Fibroblast of skin of left quadriceps (primary cell): ENCODE measurements at regions not wholly inside any gene's neighbourhood (a gene's known extent, or its start where the extent isn't known, plus 50 kb on each side); places are given as distances from the start of the nearest gene placed in this dataset.

Experiments
- DNase-seq, 2 experiments: peaks; one replicate each; pipeline ENCODE4 v3.0.0-alpha.2; 2013; ENCODE audit warnings: low read depth in 2 of 2

DNA sequence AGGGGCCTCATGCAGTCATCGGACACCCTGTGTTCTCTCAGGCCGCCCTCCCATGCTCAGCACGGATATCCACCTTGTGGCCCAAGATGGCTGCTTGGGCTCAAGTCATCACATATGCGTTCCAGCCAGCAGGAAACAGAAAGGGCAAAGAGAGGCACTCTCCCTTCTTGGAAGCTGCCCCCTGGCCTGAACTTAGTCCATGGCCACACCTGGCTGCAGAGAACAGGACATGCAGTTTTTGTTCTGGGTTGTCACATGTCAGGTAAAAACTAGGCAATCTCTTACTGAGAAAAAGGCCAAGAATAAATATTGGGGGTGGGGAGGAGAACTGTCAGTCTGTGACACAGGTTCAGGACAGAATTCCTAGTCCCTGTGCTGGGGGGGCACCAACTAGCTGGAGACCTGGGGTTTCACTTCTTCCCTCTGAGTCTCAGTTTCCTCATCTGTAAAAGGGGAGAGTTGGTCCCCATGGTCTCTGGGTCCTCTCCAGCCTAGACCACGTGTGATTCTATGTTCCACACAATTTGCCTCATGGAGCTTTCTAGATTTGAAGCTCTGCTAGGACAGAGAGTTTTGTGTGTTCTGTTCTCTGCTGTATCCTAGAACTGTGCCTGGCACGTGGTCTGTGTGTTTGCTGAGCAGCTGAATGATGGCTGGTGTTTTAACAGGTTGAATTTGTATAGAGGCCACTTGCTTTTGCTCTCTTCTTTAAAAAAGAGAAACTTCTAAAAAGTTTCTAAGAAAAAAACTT lies 107.2 kb upstream of the ANO1 start:
- DNase-seq: no peak

DNA sequence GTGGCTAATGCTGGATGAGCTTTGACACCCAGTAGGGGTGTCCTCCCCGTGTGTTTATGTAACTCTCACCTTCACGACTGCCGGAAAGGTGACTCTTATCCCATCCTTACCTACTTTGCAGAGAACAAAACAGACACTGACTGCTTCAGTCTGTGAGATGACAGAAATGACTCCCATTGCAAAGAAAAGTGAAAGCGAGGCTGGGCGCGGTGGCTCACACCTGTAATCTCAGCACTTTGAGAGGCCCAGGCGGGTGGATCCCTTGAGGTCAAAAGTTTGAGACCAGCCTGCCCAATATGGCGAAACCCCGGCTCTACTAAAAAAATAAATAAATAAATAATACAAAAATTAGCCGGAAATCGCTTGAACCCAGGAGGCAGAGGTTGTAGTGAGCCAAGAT lies 106.4 kb upstream of the ANO1 start:
- no peak for DNase-seq

DNA sequence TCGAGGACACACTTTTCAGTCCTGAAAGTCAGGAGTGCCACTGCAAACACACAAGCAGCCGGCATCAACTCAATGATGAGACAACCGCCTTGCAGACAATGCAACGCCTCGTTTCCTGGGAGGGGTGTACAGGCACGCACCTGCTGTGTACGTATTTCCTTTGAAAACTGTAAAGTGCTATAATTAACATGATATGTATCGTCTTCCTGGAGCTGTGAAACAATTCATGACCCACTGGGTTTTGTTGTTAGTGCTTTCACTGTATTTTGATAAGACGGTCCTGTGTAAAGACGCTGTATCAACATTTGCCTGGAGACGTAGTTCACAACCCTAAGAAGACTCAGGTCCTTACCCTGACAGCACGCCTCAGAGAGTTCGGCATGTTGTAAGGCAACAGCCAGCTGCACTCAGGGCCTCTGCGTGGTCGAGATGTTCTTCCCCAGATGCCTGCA lies 105.7 kb upstream of the ANO1 start:
- no peak for DNase-seq

DNA sequence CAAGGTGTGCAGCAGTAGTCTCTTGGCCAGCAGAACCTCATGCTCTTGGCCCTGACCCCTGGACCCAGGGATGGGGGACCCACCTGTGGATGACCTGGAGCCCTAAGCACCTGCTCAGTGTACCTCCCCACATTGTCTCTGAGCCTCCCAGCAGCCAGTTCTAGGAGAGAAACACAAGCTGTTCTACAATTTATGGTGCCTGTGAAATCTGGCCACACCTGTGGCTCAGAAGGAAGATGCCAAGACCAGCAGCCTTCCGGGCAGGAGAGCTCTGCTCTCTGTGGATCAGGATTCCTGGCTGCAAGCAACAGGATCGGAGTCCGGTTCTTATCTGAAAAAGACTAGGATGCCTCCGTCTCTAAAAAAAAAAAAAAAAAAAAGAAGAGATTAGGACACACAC lies 103.6 kb upstream of the ANO1 start:
- DNase-seq: no peak

DNA sequence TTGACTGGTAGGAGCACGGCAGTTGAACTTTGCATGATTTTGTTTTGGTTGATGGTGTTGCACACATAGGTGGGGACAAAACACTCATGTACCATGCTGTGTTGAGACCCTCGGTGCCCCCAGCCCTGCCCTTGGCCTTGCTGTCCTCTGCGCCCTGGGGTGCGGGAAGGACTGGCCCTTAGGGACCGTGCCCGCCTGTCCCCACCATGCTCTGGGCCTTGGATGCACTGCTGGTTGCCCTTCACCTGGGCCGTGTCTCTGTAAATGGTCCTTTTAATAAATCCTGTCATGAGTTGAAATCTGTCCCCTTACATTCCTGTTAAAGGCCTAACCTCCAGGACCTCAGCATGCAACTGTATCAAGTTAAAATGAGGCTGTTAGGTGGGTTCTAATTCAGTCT lies 102.3 kb upstream of the ANO1 start:
- DNase-seq: no peak

DNA sequence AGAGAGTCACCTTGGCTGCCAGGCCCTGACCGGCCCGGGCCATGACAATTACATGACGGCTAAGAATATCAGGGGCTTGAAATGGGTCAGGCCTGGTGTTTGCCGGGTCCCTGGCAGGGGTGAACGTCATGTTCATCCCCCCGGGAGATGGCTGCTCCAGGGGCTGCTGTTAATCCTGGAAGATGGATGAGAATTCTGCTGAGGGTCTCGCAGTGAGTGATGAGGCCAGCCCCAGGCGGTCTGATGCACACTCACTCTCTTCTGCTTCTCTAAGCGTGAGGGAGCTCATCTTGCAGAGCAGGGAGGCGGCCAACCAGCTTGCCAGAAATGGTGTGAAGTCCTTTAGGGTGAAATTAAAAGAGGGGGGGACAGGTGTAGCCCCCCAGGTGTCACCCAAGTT lies 101.3 kb upstream of the ANO1 start:
- DNase-seq: no peak

DNA sequence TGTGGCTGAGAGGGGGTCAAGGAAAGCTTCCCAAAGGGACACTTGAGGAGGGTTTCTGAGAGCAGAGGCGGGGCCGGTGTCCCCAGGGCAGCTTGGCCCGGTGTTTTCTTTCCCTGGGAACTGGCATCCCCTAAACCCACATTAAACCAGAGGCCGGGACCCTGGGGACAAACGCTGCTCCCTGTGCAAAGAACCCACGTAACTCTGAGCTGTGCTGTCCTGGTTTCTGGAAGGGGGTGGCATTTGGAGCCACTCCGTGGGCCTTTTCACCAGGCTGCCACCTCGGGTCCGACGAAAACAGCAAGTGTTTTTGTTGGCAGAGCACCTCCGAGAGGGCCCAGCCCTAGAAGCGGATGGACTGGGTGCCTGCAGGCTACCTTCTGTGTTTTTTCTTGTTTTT lies 100.2 kb upstream of the ANO1 start:
- no peak for DNase-seq

DNA sequence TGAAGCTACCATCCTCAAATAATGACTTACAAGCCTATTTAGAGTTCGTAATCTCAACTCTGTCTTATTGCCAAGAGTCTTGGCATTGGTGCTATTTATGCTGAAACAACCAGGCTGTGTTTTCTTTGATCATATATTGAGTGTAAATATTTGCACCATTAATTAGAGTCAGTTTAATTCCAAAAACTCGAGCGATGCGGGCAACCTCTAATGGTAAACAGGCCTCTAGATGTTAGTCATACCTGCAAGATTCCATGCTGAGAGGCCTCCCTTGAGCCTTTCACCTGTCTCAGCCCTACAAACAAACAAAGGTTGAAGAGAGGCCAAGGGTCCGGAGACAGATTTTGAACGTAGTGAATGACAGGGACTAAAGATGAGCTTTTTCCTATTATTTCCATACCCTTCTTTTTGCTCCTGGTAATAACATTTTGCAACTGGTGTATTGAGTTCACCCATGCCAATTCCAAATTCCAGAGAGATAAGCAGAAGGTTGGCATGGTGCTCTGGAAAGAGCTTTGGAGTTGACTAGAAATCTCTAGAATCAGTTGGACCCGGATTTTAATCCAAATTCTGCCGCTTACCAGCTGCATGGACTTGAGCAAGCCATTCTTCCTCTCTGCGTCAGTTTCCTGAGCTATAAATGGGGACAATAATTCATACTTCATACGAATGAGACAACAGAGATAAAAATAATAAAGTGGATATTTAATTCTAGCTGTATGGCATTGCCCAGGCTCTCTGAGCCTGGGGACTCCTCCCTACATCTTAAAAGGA lies 99.1 kb upstream of the ANO1 start:
- DNase-seq: no peak

DNA sequence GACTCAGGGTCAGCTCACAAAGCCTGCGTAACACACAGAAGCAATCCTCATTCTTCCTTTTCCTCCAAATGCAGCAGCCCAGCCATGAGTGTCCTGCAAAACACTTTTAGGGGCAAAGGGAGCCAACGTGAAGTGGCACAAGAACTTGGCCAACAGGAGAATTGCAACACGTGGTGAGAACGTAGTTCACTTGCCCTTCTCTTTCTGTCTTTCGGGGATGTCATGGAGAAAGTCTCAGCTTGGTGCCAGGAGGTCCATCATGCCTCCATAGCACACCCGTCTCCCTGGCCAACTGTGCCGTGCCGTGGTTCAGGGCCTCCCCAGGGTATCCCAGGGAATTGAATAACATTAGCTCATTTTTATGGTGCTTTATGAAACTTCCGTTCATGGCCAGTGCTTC lies 98.5 kb upstream of the ANO1 start:
- no peak for DNase-seq

DNA sequence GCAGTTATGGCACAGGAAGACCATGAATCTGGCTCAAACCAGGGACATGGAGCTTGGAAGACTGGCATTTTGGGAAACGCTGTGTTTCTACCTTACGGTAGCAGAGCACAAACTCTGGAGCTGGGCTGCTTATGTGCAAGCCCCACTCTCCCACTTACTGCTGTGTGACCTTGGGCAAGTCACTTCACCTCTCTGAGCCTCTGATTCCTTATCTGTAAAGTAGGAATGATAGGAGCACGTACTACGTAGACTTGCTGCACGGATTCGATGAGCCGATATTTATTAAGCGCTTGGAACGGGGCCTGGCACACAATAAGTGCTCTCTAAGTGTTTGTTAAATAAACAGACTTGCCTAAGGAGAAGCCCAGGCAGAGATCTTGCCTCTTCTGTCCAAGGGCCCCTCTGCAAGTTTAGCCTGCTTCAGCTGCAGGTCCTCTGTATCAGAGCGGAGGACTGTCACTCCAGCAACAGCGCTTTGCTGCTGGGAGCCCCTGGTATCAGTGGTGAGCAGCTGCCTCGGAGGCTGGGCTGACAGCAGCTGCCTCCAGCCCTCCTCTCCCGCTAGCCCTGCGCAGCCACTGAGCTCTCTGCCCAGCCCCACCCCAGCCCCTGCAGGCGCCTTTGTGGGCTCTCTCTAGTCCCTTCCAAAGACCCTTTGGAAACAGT lies 96.9 kb upstream of the ANO1 start:
- DNase-seq: no peak

DNA sequence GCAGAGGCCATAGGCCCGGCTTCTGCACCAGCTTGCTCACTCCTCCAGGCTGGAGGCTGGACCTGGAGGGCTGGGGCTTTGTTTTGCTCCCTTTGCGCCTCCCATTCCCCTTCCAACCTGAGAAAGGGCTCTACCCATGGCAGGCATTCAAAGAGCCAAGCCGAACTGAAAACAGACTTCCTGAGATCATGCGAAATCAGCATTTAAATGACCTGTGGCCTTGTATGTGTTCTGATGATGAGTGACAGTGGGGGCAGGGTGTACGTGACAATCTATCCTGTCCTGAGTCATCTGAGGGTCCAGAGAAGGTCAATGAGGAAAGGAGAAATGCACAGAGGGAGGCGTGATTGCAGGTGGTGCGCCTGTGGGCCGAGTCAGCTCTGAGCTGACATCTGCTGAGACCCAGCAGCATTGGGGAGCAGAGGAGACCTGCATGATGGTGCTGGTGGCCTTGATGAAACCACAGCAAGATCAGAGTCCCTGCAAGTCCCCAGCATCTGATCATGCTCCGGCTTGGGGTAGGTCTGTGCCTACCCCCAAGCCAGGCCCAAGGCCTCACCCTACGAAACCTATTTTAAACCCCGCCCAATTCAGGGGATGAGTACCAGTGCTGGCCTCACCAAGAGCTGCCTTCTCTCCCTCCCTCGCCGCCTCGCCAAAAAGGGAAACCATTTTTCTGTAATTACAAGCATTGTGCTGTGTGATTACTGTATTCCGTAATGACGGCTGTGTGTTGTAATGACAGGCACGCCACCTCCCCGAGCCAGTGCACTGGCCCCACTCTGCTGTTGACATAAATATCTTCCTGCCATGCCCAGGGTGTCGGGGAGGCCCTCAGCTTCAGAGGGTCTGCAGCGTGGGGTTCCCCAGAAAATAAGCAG lies 95.2 kb upstream of the ANO1 start:
- no peak for DNase-seq

DNA sequence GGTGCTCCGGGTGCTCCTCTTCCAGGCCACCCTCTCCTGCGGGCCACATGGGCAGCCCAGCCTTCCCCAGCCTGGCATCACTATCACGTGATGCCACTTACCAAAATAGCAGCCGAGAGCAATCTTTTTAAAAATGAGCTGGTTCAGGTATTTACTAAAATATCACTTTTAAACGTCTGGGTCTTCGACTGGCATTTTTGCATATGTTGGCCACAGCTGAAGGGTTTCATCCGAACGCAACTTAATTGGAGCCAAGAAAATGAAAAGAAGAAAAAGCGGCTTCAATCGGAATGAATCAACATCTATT lies 94.6 kb upstream of the ANO1 start:
- DNase-seq: no peak

DNA sequence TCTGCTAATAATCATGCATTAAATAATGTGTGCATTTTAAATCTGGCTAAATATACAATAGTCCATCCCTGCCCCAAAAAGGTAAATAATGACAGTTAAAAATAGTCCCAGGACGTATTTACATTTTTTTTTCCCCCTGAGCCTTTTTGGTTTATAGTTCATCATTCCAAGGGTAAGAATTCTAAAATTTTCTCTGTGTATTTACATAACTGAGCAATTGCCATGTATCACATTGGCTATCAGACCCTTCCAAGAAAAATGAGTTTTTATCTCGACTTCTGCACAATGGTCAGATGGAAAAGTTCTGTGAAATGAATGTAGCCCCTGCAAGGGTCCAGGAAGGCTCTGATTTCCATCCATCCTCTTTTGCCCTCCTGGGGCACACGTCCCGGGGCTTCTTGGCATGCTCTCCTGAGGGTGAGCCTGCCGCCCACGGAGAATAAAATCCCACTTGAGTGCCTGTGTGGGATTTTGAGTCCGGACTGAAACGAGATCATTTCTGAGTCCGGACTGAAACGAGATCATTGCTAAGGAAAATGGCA lies 94.1 kb upstream of the ANO1 start:
- DNase-seq: no peak

DNA sequence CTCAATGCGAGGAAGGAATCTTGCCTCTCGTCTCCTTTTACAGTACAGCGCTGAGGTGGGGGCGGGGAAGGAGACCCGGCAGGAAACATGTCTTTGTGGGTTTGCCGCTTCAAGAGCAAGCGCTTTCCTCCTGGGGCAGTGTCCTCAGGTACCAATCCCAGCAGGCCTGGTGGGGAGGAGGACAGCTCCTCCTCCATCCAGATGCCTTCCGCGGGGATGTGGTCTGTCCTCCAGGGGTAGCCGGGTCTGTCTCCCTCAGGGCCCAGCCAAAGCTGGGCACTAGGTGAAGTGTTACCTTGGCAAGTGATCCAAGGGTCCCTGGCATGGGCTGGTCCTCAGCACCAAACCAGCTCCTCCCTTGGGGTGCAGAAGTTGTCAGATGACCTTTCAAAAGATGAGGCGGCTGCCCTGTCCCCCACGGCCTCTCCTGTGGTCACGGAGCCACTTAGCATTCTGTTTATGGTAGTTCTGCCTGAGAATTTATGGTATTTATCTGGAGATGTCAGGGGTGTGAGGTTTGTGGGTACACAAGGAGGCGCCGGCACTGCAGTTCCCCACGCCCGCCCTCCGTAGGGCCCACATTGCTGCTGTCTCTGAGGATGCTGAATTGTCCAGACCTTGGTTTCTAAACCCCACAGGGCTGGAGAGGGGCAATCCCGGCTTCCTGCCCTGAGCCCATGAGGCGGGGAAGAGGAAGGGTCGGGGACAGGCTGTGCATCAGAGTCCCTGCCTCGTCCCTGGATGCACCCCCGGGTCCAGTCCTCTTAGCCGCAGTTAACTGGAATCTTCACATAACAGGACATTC lies 93.5 kb upstream of the ANO1 start:
- DNase-seq: no peak

DNA sequence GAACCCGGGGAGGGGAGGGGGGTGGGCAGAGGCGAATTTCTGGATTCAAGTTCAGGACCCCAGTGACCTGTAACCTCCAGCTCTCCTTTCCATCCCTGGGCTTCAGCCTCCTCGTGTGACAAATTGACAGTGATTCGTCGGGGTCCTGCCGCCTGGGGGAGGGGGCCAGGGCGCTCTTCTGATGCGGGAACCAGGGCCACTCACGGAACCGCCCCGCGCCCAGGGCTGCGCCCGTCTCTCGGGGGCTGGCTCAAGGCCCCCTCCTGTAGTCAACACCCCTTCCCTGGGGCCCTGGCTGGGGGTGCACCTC lies 92.8 kb upstream of the ANO1 start:
- DNase-seq: no peak

DNA sequence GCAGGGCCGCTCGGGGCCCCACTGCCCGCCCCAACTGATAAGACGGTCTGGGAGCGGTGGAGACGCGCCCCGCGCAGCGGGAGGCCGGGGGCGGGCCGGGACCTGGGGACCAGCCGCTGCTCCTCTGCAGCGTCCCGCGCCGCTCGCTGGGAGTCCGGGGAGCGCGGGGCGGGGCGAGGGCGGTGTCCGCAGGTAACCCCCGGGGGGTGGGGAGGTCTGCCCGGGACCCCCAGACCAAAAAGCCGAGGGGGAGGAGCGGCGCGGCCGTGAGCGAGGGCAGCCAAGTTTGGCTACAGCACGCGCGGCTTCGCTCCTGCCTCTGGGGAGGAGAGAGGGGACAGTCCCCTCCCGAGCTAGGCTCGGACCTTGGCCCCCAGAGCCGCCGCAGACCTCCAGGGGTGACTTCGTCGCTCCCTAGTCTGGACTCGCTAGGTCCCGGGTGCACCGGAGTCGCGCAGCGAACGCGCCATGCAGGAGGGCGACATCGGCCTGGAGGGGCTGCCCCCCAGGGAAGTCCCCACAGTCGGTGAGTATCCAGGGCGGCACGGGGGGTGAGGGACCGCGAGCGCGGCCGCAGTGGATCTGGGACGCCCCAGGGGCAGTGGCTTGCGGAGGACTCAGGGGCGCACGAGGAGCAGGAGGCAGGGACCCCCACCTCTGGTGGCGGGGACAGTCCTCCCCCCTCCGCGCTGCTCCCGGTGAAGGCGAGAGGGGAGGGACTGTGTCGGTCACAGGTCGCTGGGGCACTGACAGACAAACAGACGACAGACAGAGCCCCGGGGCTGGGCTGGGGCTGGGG lies 92.3 kb upstream of the ANO1 start:
- DNase-seq: no peak

DNA sequence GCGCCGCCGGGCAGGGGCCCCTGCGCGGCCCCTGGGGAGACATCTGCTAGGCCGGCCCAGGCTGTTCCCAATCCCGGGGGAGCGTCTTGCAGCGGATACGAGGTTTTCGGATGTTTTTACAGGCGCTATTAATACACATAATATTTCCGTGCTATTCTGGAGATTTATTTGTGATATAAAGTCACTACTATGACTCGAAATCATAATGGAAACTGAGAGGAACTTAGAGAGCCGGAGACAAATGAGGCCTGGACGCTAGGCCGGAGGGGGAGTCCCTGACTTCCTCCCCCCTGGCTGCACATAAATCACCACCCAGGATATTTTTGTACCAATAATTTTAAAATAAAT lies 91.7 kb upstream of the ANO1 start:
- no peak for DNase-seq

DNA sequence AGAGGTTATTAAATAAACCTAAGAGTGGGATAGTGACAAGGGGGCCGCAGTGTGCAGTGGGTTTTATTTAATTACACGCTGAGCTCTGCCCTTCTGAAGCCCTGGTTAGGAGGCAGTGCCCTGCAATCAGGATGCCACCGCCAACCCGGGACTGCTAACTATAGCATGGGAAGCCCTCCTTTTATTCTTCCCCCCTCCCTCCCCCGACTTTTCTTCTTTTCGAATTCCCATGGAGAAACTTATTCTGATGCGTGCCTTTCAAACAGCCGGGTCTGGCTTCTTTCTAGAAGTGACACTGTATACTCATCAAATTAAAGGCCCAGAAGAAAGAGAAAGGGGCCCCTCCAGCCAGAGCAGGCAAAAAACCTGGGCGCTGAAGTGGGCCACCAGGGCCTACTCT lies 91.3 kb upstream of the ANO1 start:
- no peak for DNase-seq

DNA sequence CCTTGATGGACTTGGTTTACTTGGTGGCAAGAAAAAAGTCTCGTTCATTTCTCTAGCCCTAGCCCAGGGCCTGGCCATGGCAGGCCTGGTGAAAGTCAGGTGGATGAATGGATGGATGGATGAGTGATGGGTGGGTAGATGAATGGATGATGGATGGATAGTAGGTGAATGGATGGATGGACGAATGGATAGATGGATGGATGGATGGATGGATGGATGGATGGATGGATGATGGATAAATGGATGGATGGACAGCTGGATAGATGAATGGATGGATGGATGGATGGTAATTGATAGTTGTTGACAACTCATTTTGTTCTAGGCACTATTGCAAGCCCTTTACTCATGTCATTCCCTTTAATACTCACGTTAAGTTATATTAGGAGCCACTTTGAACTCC lies 86.1 kb upstream of the ANO1 start:
- DNase-seq: no peak

DNA sequence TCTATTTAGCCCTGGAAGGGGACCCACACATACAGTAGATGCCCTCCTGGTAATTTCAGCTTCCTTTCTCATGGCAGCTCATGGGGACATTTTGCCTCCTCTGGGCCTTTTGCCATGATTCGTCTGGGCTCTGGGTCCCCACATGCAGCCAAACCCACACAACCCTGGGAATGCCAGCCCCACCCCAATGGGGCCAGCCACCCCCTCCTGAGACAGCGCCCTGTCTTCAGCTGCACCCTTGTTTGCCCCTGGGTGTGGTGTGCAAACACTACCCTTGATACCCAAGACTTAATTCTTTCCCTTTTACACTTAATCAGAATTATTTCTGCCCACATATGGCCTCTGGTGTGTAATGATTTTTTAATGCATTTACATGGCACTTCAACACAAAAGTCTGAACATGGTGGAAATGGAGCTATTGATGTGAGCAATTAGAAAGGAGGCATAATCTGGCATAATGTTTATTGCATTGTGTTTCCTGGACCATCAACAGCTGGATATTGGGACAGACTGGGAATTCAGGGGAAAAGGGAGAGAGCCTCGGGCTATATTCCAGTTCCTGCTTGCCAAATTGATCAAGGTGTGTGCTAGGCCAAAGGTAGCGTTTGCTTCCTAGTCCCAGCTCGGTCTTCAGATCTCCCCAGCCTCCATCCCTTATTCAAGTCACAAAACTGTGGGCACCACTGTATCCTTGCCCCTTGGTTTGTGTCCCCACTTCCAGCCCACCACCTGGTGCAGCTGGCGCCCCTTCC lies 85.0 kb upstream of the ANO1 start:
- no peak for DNase-seq
